Activated T-cell treated with anti-CD3 and anti-CD28 coated beads, Interleukin-2, amount 50 U/mL, for 4 hours (primary cell): ENCODE measurements at regions not wholly inside any gene's neighbourhood (a gene's known extent, or its start where the extent isn't known, plus 50 kb on each side); places are given as distances from the start of the nearest gene placed in this dataset.

Experiments
- ATAC-seq, 2 donors: fragments of 200-7000 bp; cut with Tn5 transposase; one replicate each; pipeline ENCODE4 v1.10.0; 2021
- DNase-seq: peaks from one replicate; pipeline ENCODE4 v3.0.0-alpha.2; 2020
- H3K27me3 Mint-ChIP-seq: one replicate; pipeline ENCODE4 v1.8.0; 2021; ENCODE audit warnings: low read depth, mixed read lengths
- H3K36me3 Mint-ChIP-seq: one replicate; pipeline ENCODE4 v1.8.0; 2022; ENCODE audit warnings: mixed read lengths; ENCODE audit not compliant: insufficient read depth
- H3K4me1 Mint-ChIP-seq: one replicate; pipeline ENCODE4 v1.8.0; 2021; ENCODE audit warnings: low read depth, mixed read lengths
- H3K4me3 Mint-ChIP-seq: one replicate; pipeline ENCODE4 v1.8.0; 2021; ENCODE audit warnings: mild to moderate bottlenecking, moderate library complexity, mixed read lengths
- H3K9me3 Mint-ChIP-seq: one replicate; pipeline ENCODE4 v1.8.0; 2021; ENCODE audit warnings: mixed read lengths

- DNase-seq = no peak
- Mint-ChIP-seq H3K9me3 (peaks cover 8% of the 10 kb centered on the region), H3K27me3 (no peaks in the 10 kb centered on the region), H3K4me3 (no peak overlapping the region), H3K4me1 (no peaks in the 10 kb centered on the region), H3K36me3 (no peaks in the 10 kb centered on the region)
- ATAC-seq = no peak
These were observed 773.5 kb downstream of the XPNPEP1 start for GRCh38 chr10:109149666-109150350.

GRCh38 chr10:109127363-109127762 lies 795.9 kb downstream of the XPNPEP1 start:
- Mint-ChIP-seq H3K9me3 (peaks cover 11% of the 10 kb centered on the region), H3K4me1 (no peaks in the 10 kb centered on the region), H3K36me3 (no peaks in the 10 kb centered on the region), H3K27me3 (no peaks in the 10 kb centered on the region), H3K4me3 (no peak overlapping the region)
- no peak for DNase-seq
- ATAC-seq = no peak

- H3K27me3 Mint-ChIP-seq = no peaks in the 10 kb centered on the region
- no peak for ATAC-seq
- peaks cover 11% of the 10 kb centered on the region for H3K9me3 Mint-ChIP-seq
- DNase-seq = no peak
- H3K4me1 Mint-ChIP-seq = no peaks in the 10 kb centered on the region
- no peak overlapping the region for H3K4me3 Mint-ChIP-seq
- no peaks in the 10 kb centered on the region for H3K36me3 Mint-ChIP-seq
These were observed 796.8 kb downstream of the XPNPEP1 start for GRCh38 chr10:109126541-109126940.

GRCh38 chr10:109126016-109126415 lies 797.3 kb downstream of the XPNPEP1 start:
- DNase-seq (no peak), ATAC-seq (no peak)
- Mint-ChIP-seq H3K9me3 (peaks cover 11% of the 10 kb centered on the region), H3K36me3 (no peaks in the 10 kb centered on the region), H3K27me3 (no peaks in the 10 kb centered on the region), H3K4me3 (no peak overlapping the region), H3K4me1 (no peaks in the 10 kb centered on the region)

- ATAC-seq = no peak
- H3K4me3 Mint-ChIP-seq = no peak overlapping the region
- H3K36me3 Mint-ChIP-seq = no peaks in the 10 kb centered on the region
- H3K27me3 Mint-ChIP-seq = no peaks in the 10 kb centered on the region
- no peaks in the 10 kb centered on the region for H3K4me1 Mint-ChIP-seq
- no peak for DNase-seq
- H3K9me3 Mint-ChIP-seq = peaks cover 16% of the 10 kb centered on the region
These were observed 808.1 kb downstream of the XPNPEP1 start for GRCh38 chr10:109115179-109115578.

GRCh38 chr10:109114579-109114978 lies 808.7 kb downstream of the XPNPEP1 start:
- ATAC-seq (no peak), DNase-seq (no peak)
- Mint-ChIP-seq H3K9me3 (peaks cover 16% of the 10 kb centered on the region), H3K4me3 (no peak overlapping the region), H3K27me3 (no peaks in the 10 kb centered on the region), H3K36me3 (no peaks in the 10 kb centered on the region), H3K4me1 (no peaks in the 10 kb centered on the region)

GRCh38 chr10:109106604-109107003 lies 816.7 kb downstream of the XPNPEP1 start:
- Mint-ChIP-seq H3K9me3 (no peaks in the 10 kb centered on the region), H3K4me1 (no peaks in the 10 kb centered on the region), H3K4me3 (no peak overlapping the region), H3K27me3 (no peaks in the 10 kb centered on the region), H3K36me3 (no peaks in the 10 kb centered on the region)
- DNase-seq (no peak), ATAC-seq (no peak)

GRCh38 chr10:109105725-109106124 lies 817.6 kb downstream of the XPNPEP1 start:
- no peak overlapping the region for H3K4me3 Mint-ChIP-seq

GRCh38 chr10:109104806-109105205 lies 818.5 kb downstream of the XPNPEP1 start:
- H3K9me3 Mint-ChIP-seq = no peaks in the 10 kb centered on the region
- H3K36me3 Mint-ChIP-seq = no peaks in the 10 kb centered on the region
- no peaks in the 10 kb centered on the region for H3K27me3 Mint-ChIP-seq
- DNase-seq (no peak), ATAC-seq (no peak)
- H3K4me3 Mint-ChIP-seq = no peak overlapping the region
- H3K4me1 Mint-ChIP-seq = no peaks in the 10 kb centered on the region

More at GRCh38 chr10:109105725-109106124, 817.6 kb downstream of the XPNPEP1 start:
- Mint-ChIP-seq H3K4me1 (no peaks in the 10 kb centered on the region), H3K36me3 (no peaks in the 10 kb centered on the region), H3K27me3 (no peaks in the 10 kb centered on the region), H3K9me3 (no peaks in the 10 kb centered on the region)
- ATAC-seq (no peak), DNase-seq (no peak)

- H3K4me1 Mint-ChIP-seq = no peaks in the 10 kb centered on the region
- ATAC-seq (no peak), DNase-seq (no peak)
- H3K9me3 Mint-ChIP-seq = no peaks in the 10 kb centered on the region
- H3K27me3 Mint-ChIP-seq = no peaks in the 10 kb centered on the region
- H3K36me3 Mint-ChIP-seq = no peaks in the 10 kb centered on the region
- H3K4me3 Mint-ChIP-seq = no peak overlapping the region
These were observed 820.0 kb downstream of the XPNPEP1 start for GRCh38 chr10:109103278-109103677.

- Mint-ChIP-seq H3K27me3 (no peaks in the 10 kb centered on the region), H3K4me3 (no peak overlapping the region), H3K36me3 (no peaks in the 10 kb centered on the region), H3K9me3 (peaks cover 14% of the 10 kb centered on the region), H3K4me1 (no peaks in the 10 kb centered on the region)
- no peak for ATAC-seq
- no peak for DNase-seq
These were observed 833.5 kb downstream of the XPNPEP1 start for GRCh38 chr10:109089779-109090178.

GRCh38 chr10:109071539-109071938 lies 851.8 kb downstream of the XPNPEP1 start:
- Mint-ChIP-seq H3K36me3 (no peaks in the 10 kb centered on the region), H3K4me3 (no peak overlapping the region), H3K9me3 (peaks cover 16% of the 10 kb centered on the region), H3K27me3 (no peaks in the 10 kb centered on the region), H3K4me1 (no peaks in the 10 kb centered on the region)
- ATAC-seq = no peak
- DNase-seq = no peak

GRCh38 chr10:109070492-109070891 lies 852.8 kb downstream of the XPNPEP1 start:
- Mint-ChIP-seq H3K27me3 (no peaks in the 10 kb centered on the region), H3K4me3 (no peak overlapping the region), H3K36me3 (no peaks in the 10 kb centered on the region), H3K9me3 (peaks cover 20% of the 10 kb centered on the region), H3K4me1 (no peaks in the 10 kb centered on the region)
- no peak for ATAC-seq
- no peak for DNase-seq

- ATAC-seq (no peak), DNase-seq (no peak)
- no peaks in the 10 kb centered on the region for H3K27me3 Mint-ChIP-seq
- H3K36me3 Mint-ChIP-seq = no peaks in the 10 kb centered on the region
- no peaks in the 10 kb centered on the region for H3K4me1 Mint-ChIP-seq
- peaks cover 10% of the 10 kb centered on the region for H3K9me3 Mint-ChIP-seq
- no peak overlapping the region for H3K4me3 Mint-ChIP-seq
These were observed 856.3 kb downstream of the XPNPEP1 start for GRCh38 chr10:109067031-109067430.

- Mint-ChIP-seq H3K27me3 (no peaks in the 10 kb centered on the region), H3K4me1 (no peaks in the 10 kb centered on the region), H3K36me3 (no peaks in the 10 kb centered on the region), H3K9me3 (peaks cover 10% of the 10 kb centered on the region), H3K4me3 (no peak overlapping the region)
- DNase-seq (no peak), ATAC-seq (no peak)
These were observed 857.5 kb downstream of the XPNPEP1 start for GRCh38 chr10:109065821-109066220.
